ENCODE measurements at regions not wholly inside any gene's neighbourhood (a gene's known extent, or its start where the extent isn't known, plus 50 kb on each side); places are given as distances from the start of the nearest gene placed in this dataset.
A peak's percentile ranks its signal among the peaks of the same experiment; 100 is the strongest.

DNA sequence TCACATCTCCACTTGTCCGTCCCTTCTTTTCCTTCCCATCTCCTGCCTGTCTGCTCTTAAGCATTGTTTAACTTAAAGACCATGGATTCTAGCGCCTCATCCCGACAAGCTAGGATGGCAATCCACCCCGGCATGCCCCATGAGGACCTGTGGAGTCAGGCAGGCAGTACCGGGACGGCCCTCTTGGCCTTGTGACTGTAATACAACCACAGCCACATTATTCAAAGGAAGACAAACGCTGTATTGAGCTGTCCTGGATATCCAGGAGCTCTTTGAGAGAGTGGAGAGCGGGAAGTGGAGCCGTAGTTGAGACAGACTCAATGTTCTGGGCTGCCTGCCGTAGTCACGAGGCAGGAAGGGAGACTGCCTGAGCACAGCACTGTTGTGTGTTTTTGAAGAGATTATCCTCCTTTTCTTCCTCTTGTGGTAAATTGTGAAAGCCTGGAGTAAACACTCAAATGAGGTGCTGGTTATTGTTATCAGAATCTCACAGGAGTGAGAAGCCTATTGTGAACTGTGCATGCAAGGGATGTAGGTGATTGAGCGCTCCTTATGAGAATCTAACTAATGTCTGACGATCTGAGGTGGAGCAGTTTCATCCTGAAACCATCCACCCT lies 929.8 kb upstream of the CNTNAP5 start:
- Histone ChIP-seq H3K4me2 (no peak overlapping the region), H3K9me3 (ENCODE audit: insufficient read depth, low read depth) (no peaks in the 10 kb centered on the region; the same call in 1 of the 2 replicates), H3K9me2 (ENCODE audit: insufficient read depth) (no peaks in the 10 kb centered on the region), H3K27me3 (ENCODE audit: insufficient read depth, low read depth) (no peaks in the 10 kb centered on the region), H3K4me1 (replicated peaks; ENCODE audit: insufficient read depth) (no peaks in the 10 kb centered on the region), H4K20me1 (ENCODE audit: insufficient read depth) (no peaks in the 10 kb centered on the region), H2AFZ (peak overlapping the region; percentile 33; the same call in 1 of the 2 replicates), H3K4me3 (no peak overlapping the region), H3K27ac (no peak overlapping the region), H3K36me3 (ENCODE audit: low read depth) (no peaks in the 10 kb centered on the region), H3F3A (ENCODE audit: insufficient read depth, low read depth) (no peaks in the 10 kb centered on the region), H3K79me2 (ENCODE audit: low read depth) (no peaks in the 10 kb centered on the region)
- BruUV-seq (replicated peaks) = no TSS peak
- TF ChIP-seq, protein P1, sequence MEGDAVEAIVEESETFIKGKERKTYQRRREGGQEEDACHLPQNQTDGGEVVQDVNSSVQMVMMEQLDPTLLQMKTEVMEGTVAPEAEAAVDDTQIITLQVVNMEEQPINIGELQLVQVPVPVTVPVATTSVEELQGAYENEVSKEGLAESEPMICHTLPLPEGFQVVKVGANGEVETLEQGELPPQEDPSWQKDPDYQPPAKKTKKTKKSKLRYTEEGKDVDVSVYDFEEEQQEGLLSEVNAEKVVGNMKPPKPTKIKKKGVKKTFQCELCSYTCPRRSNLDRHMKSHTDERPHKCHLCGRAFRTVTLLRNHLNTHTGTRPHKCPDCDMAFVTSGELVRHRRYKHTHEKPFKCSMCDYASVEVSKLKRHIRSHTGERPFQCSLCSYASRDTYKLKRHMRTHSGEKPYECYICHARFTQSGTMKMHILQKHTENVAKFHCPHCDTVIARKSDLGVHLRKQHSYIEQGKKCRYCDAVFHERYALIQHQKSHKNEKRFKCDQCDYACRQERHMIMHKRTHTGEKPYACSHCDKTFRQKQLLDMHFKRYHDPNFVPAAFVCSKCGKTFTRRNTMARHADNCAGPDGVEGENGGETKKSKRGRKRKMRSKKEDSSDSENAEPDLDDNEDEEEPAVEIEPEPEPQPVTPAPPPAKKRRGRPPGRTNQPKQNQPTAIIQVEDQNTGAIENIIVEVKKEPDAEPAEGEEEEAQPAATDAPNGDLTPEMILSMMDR (conservative IDR thresholded peaks at IDR 0.05) = no peak
- no peak for TF ChIP-seq EZH2 (IDR thresholded peaks at IDR 0.05; ENCODE audit: low read depth)
- POLR2A ChIA-PET (ENCODE audit: unreplicated experiment) = no interaction called here
- no peak for DNase-seq
- intact Hi-C loops (cut with micrococcal nuclease; ENCODE audit: unreplicated experiment) = no loop called here
- CTCF ChIA-PET = no interaction called here

DNA sequence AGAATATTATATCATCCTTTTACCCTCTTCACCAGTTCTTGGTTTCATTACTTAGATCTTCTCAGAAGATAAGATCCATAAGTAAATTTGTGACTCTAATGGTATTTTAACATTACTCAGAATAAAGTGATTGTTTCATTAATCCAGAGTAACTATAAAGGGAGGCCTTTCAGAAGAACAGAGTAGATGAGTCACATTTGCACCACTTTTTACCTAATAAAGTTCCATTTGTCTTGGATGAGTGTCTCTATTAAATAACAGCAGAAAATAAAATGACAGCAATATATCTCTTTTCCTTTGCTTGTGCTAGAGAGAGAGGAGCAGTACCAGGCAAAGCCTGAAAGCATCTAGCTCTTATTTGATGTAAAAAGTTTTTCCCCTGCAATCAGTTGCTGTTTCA lies 926.5 kb upstream of the CNTNAP5 start:
- no peak for DNase-seq
- no TSS peak for BruUV-seq (replicated peaks)
- no peaks in the 10 kb centered on the region for H3F3A ChIP-seq (ENCODE audit: insufficient read depth, low read depth)
- ChIA-PET POLR2A (ENCODE audit: unreplicated experiment) (no interaction called here), CTCF (no interaction called here)
- H3K9me3 ChIP-seq (ENCODE audit: insufficient read depth, low read depth) = no peaks in the 10 kb centered on the region
- H3K27ac ChIP-seq = no peak overlapping the region
- intact Hi-C loops (cut with micrococcal nuclease; ENCODE audit: unreplicated experiment) = no loop called here
- H3K4me2 ChIP-seq = no peak overlapping the region
- H3K27me3 ChIP-seq (ENCODE audit: insufficient read depth, low read depth) = no peaks in the 10 kb centered on the region
- no peaks in the 10 kb centered on the region for H4K20me1 ChIP-seq (ENCODE audit: insufficient read depth)
- TF ChIP-seq EZH2 (IDR thresholded peaks at IDR 0.05; ENCODE audit: low read depth) = no peak
- TF ChIP-seq, protein P1 (conservative IDR thresholded peaks at IDR 0.05) = no peak
- H2AFZ ChIP-seq = peak overlapping the region; percentile 21; the same call in 1 of the 2 replicates
- H3K9me2 ChIP-seq (ENCODE audit: insufficient read depth) = no peaks in the 10 kb centered on the region
- no peaks in the 10 kb centered on the region for H3K79me2 ChIP-seq (ENCODE audit: low read depth)
- no peaks in the 10 kb centered on the region for H3K36me3 ChIP-seq (ENCODE audit: low read depth)
- H3K4me1 ChIP-seq (replicated peaks; ENCODE audit: insufficient read depth) = no peaks in the 10 kb centered on the region
- no peak overlapping the region for H3K4me3 ChIP-seq

DNA sequence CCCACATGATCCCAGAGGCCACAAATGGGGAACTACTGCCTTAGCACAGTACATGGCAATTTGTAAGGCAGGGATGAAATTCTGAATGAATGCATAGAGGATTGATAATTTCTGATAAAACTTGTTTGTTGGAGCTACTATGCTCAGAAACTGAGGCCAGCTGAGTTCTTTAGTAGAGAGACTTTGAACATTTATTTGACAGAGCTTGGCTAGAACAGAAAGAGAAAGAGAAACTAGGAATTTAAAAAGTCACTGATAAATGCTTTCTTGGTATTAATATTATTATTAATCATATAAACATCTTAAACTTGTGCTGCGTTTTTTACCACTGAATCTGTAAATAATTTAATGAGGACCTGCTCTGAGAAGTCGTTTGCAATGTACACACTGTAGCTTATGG lies 923.7 kb upstream of the CNTNAP5 start:
- no peaks in the 10 kb centered on the region for H3K9me3 ChIP-seq (ENCODE audit: insufficient read depth, low read depth)
- H3K4me3 ChIP-seq = no peak overlapping the region
- no peaks in the 10 kb centered on the region for H4K20me1 ChIP-seq (ENCODE audit: insufficient read depth)
- no peak for DNase-seq
- H3K27ac ChIP-seq = no peak overlapping the region
- CTCF ChIA-PET = no interaction called here
- no peaks in the 10 kb centered on the region for H3K79me2 ChIP-seq (ENCODE audit: low read depth)
- intact Hi-C loops (cut with micrococcal nuclease; ENCODE audit: unreplicated experiment) = no loop called here
- H2AFZ ChIP-seq = no peak overlapping the region
- no peaks in the 10 kb centered on the region for H3F3A ChIP-seq (ENCODE audit: insufficient read depth, low read depth)
- H3K27me3 ChIP-seq (ENCODE audit: insufficient read depth, low read depth) = no peaks in the 10 kb centered on the region
- no peak overlapping the region for H3K4me2 ChIP-seq
- no TSS peak for BruUV-seq (replicated peaks)
- H3K4me1 ChIP-seq (replicated peaks; ENCODE audit: insufficient read depth) = no peaks in the 10 kb centered on the region
- H3K9me2 ChIP-seq (ENCODE audit: insufficient read depth) = no peaks in the 10 kb centered on the region
- H3K36me3 ChIP-seq (ENCODE audit: low read depth) = no peaks in the 10 kb centered on the region
- TF ChIP-seq EZH2 (IDR thresholded peaks at IDR 0.05; ENCODE audit: low read depth) = no peak
- TF ChIP-seq, protein P1 (conservative IDR thresholded peaks at IDR 0.05) = no peak
- POLR2A ChIA-PET (ENCODE audit: unreplicated experiment) = no interaction called here

Data from PC-9 (cell line).